GM04504 (cell line): ENCODE measurements at regions not wholly inside any gene's neighbourhood (a gene's known extent, or its start where the extent isn't known, plus 50 kb on each side); places are given as distances from the start of the nearest gene placed in this dataset.
A peak's percentile ranks its signal among the peaks of the same experiment; 100 is the strongest.

ENCODE experiments used
- DNase-seq: peaks from one replicate; pipeline ENCODE4 v3.0.0-alpha.2; 2012; ENCODE audit warnings: low read depth

DNA sequence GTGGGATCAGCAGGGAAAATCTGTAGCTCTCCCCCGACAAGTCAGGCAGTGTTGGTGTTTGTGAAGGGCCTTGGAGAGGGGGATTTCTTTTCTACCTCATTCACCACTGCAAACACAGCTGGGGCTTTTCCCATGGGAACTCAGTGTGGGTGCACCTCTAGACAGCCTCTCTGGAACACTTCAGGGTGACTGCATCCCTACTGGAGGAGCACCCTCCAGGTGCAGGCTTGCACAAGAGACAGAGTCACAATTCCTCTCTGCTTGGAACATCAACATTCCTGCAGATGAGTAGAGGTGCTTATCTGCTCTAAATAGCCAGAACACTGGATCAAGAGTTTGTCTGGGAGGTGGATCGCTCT lies 72.7 kb upstream of the AKAP13 start:
- DNase-seq: no peak

DNA sequence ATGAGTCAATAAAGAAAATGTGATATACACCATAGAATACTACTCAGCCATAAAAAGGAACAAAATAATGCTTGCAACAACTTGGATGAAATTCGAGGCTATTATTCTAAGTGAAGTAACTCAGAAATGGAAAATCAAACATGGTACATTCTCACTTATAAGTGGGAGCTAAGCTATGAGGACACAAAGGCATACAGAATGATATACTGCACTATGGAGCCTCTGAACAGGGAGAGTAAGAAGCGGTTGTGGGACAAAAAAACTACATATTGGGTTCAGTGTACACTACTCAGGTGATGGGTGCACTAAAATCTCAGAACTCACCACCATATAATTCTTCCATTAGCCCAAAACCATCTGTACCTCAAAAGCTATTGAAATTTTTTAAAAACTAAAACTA lies 68.8 kb upstream of the AKAP13 start:
- no peak for DNase-seq

- DNase-seq: no peak
Observed at GRCh38 chr15:85312486-85312885, 67.9 kb upstream of the AKAP13 start.

DNA sequence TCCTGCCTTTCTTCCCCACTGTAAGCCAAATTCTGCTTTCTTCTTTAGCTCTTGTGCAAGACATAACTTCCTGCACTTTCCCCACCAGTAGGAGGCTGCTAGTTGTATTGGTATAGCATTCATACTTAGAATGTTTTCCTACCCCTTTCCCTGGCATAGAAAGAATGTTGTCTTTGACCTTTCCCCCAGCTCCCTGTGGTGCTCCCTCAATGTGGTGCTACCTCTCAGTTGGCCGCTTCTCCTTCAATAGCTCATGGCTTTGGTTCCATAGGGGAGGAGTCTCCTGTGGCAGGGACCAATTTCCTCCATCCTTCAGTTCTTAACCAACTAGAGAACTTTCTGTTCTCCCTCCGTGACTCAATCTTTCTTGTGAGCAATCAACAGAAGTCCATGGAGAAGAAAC lies 67.5 kb upstream of the AKAP13 start:
- no peak for DNase-seq

GRCh38 chr15:85313339-85313738 lies 67.1 kb upstream of the AKAP13 start:
- no peak for DNase-seq

DNA sequence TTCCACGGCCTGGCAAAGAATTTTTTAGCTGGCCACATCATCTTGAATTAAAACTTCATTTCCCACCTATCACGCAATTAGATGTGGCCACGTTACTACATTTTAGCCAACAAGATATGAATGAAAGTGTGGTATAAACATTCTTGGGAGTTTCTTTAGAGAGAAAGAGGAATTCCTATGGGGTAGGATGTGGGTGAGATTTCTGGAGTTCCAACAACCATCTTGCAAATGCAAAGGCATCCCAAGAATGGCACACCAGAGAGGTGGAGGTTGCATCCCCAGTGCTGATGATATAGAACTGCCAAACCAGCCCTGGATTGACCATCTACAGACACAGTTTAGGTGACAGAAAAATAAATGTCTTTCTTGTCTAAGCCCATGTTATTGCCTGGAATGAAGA lies 66.3 kb upstream of the AKAP13 start:
- DNase-seq: no peak

- no peak for DNase-seq
Observed at GRCh38 chr15:85314633-85315032, 65.8 kb upstream of the AKAP13 start.

DNA sequence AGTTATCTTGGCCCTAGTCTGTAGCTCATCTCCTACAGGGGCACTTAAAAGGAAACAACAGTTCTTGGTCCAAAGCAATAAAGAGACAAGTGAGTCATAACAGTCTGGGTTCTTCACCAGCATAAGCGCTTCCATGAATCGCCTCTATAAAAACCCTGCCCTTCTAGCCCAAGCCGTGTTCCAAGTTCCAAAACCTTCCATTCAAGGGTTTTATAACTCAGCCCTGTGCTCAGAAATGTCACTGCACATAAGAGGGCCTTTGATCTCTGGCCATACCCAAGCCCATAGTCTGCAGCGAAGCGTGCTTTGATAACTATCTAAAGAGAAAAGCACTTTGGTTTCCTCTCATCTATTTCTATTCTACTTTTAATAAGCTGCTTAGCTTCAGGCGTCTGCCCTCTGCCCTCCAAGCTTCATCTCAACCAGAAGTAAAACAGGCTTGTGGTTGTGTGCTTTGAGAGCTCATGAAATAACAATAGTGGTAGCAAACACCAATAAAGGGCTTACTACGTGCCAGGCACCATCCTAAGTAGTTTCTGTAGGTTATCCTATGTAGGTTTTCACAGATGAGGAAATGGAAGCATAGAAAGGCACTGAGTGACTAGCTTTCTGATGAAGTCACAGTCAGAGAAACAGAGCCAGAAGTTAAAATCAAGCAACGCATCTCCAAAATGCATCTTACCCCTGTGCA lies 64.0 kb upstream of the AKAP13 start:
- DNase-seq: no peak

DNA sequence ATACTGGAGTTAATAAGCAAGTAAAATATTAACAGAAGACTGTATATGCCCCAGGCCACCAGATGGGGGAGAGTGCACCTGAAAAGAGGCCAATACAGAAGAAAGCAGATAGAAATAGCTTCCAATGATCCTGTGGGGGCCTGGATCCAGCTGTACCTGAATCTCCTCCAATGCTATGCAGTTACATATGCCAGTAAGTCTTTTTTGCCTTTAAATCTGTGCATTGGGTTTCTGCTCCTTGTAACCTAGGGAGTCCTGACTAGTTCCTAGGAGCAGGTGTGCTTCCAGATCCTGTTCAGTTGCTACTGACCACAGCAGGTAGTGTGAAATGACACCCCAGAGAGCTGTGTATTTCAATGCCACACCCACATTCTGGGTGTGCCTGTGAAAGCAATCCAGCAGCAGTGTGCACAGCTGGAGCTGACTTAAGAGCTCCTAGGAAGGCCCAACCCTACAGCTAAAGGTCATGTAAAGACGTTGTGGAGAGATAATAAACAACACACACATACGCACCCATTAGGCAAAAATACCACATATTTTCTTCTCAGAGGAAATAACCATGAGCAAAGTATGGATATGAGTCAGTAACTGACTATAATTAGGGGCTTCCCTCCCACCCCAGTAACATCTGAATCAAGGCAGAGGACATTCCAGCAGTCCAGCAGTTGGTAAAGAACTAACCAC lies 62.2 kb upstream of the AKAP13 start:
- DNase-seq: peak; percentile 71

DNA sequence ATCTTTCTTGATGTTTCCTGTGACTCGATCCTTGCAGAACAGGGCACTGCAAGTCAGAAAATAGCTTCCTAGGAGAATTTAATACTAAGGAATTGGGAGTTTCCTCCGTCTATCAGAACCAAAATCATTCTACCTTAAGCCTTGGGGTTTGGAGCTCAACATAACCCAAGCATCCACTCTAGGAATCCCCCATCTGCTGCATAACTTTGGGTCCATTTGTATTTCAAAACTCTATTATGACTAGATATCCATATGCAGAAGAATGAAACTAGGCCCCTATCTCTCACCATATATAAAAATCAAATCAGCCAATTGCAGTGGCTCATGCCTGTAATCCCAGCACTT lies 61.7 kb upstream of the AKAP13 start:
- DNase-seq: no peak

GRCh38 chr15:85324202-85324601 lies 56.2 kb upstream of the AKAP13 start:
- no peak for DNase-seq

- DNase-seq: no peak
Observed at GRCh38 chr15:85325834-85326233, 54.6 kb upstream of the AKAP13 start.

- DNase-seq: no peak
Observed at GRCh38 chr15:85326291-85326690, 54.1 kb upstream of the AKAP13 start.

DNA sequence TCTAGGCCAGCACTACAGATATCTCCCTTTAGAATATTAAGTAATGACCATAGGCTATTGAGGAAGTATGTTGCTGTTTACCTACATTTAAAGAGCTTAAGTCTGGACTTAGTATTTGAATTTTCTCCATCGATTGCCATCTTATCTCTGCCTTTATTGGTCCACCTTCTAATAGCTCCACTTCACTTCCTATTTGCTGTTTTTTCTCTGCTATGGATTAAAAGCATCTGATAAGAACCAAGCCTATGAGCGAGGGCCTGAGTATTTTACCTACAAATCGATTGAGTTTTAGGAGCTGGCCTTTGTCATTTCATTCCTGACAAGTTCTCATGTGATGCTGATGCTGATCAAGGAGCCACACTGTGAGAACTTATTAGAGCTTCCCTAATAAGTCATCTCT lies 52.6 kb upstream of the AKAP13 start:
- no peak for DNase-seq

DNA sequence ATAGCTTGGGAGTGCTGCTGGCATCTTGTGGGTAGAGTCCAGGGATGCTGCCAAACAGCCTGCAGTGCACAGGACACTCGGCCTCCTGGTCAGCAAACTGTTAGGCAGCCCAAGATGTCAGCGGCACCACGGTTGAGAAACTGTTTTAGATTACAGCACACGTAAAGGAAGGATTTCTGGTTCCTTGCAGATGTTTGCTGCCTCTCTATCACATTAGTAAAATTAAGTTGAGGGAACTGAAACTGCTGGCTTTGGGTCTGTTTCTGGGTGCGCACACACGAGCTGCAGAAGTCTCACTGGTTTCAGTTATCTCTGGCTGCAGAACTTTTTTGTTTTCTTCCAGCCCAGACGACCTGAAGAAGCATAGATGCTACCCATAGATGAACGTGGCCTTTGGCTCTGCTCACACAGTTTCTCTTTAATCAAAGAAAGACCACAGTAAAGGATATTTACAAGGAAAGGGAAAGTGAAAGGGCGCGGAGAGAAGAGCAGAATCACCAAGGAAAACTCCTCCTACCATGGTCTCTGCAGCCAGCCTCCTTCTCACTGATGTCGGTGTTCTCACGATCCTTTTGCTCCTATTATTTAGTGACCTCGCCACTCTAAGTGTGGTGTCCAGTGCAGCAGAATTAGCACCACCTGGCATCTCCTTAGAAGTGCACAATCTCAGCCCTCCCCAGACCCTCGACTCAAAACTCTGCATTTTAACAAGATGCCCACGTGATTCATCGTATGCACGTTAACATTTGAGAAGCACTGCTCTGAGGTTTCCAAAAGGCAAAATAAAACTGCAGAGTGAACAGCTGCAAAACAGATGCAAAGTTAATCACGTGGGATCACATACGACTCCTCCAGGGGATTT lies 50.6 kb upstream of the AKAP13 start:
- peak; percentile 49 for DNase-seq
